ENCODE measurements at regions not wholly inside any gene's neighbourhood (a gene's known extent, or its start where the extent isn't known, plus 50 kb on each side); places are given as distances from the start of the nearest gene placed in this dataset.

DNA sequence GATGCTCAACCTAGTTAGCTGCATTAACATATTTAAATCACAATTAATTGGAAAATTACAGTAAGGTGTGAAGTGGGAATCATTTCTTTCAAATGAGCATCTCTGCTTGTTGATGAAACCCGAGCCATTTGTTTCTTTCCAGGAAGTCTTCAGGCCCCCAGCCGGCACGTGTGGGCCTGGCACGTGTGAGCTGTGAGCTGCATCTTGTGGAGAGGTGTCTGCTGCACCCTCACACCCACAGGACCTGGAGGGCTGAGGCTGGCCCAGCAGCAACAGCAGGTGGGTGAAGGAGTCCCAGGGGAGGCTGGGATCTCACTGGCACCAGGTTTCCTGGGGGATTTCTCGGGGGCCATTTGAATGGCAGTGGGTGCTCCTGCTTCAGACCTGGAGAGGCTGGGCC lies 372.5 kb upstream of the MKI67 start:
- no peak overlapping the region for H3K18ac ChIP-seq (ENCODE audit: low read length)
- no peak overlapping the region for H2AK5ac ChIP-seq (ENCODE audit: low read depth, low read length)
- no peak overlapping the region for H2BK12ac ChIP-seq (ENCODE audit: low read length)
- no peak overlapping the region for H2BK120ac ChIP-seq (ENCODE audit: low read depth, low read length)
- no peak overlapping the region for H2BK5ac ChIP-seq (ENCODE audit: low read length)
- no peak overlapping the region for H3K4me3 ChIP-seq (ENCODE audit: low read length in 2 of 2)
- H3K4ac ChIP-seq (ENCODE audit: low read length), result no peak overlapping the region
- H3K27ac ChIP-seq (replicated peaks; ENCODE audit: low read length), result no peak overlapping the region
- no peak overlapping the region for H3K4me2 ChIP-seq (ENCODE audit: insufficient read depth, low read length, poor library complexity, severe bottlenecking)
- H3K14ac ChIP-seq (ENCODE audit: low read length), result no peak overlapping the region
- H3K4me1 ChIP-seq (ENCODE audit: control insufficient read depth in 2 of 2, insufficient read depth in 1 of 2, low read depth in 1 of 2, low read length in 2 of 2), result no peaks in the 10 kb centered on the region
- no peaks in the 10 kb centered on the region for H3K36me3 ChIP-seq (replicated peaks in 1 of 2; ENCODE audit: control insufficient read depth in 2 of 2, insufficient read depth in 2 of 2, low read length in 2 of 2)
- H3K79me1 ChIP-seq (ENCODE audit: low read depth, low read length), result no peaks in the 10 kb centered on the region
- H2BK15ac ChIP-seq (ENCODE audit: low read length), result no peak overlapping the region
- H4K91ac ChIP-seq (ENCODE audit: low read depth, low read length, poor library complexity), result no peak overlapping the region
- no peaks in the 10 kb centered on the region for H3K27me3 ChIP-seq (ENCODE audit: control insufficient read depth in 3 of 3, insufficient read depth in 3 of 3, low read depth in 1 of 3, low read length in 3 of 3)
- no peak overlapping the region for H3K9ac ChIP-seq (ENCODE audit: low read depth, low read length, poor library complexity)
- no peak overlapping the region for H3K23ac ChIP-seq (ENCODE audit: low read depth, low read length, poor library complexity)
- H3K9me3 ChIP-seq (replicated peaks in 1 of 2; ENCODE audit: control insufficient read depth in 2 of 2, insufficient read depth in 1 of 2, low read depth in 1 of 2, low read length in 2 of 2), result no peaks in the 10 kb centered on the region
- WGBS, 2 donors (ENCODE audit: extremely low coverage in 2 of 2, insufficient read length in 2 of 2, insufficient replicate concordance in 1 of 2), result no CpG with 5 or more reads among the region's 5 CpGs
- H2AFZ ChIP-seq (ENCODE audit: low read length), result no peak overlapping the region
- H4K8ac ChIP-seq (ENCODE audit: low read depth, low read length), result no peak overlapping the region
- DNase-seq (ENCODE audit: low spot score), result no peak

DNA sequence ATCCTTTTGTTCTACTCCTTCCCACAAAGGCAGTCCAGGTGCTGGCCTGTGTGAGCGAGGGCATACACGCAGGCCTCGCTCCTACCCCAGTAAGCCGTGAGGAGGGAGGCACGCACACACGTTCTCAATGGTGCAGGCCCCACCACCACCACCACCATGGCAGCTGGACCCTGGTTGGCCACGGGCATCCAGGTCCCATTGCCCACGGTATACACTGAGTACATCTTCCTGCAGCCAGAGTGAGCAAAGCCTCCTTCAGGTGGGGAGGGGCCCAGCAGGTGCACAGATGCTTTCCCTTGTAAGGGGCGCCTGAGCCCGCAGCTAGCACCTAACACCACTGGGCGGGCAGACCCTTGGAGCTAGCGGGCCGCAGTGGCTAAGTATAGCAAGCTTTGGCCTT lies 373.3 kb upstream of the MKI67 start:
- Histone ChIP-seq H2AFZ (ENCODE audit: low read length) (no peak overlapping the region), H3K36me3 (replicated peaks in 1 of 2; ENCODE audit: control insufficient read depth in 2 of 2, insufficient read depth in 2 of 2, low read length in 2 of 2) (no peaks in the 10 kb centered on the region), H3K18ac (ENCODE audit: low read length) (no peak overlapping the region), H3K4me3 (ENCODE audit: low read length in 2 of 2) (no peak overlapping the region), H3K4me2 (ENCODE audit: insufficient read depth, low read length, poor library complexity, severe bottlenecking) (no peak overlapping the region), H3K27me3 (ENCODE audit: control insufficient read depth in 3 of 3, insufficient read depth in 3 of 3, low read depth in 1 of 3, low read length in 3 of 3) (no peaks in the 10 kb centered on the region), H2BK120ac (ENCODE audit: low read depth, low read length) (no peak overlapping the region), H3K14ac (ENCODE audit: low read length) (no peak overlapping the region), H3K23ac (ENCODE audit: low read depth, low read length, poor library complexity) (peak overlapping the region; percentile 59), H3K79me1 (ENCODE audit: low read depth, low read length) (no peaks in the 10 kb centered on the region), H2AK5ac (ENCODE audit: low read depth, low read length) (peak overlapping the region; percentile 42), H3K9me3 (replicated peaks in 1 of 2; ENCODE audit: control insufficient read depth in 2 of 2, insufficient read depth in 1 of 2, low read depth in 1 of 2, low read length in 2 of 2) (no peaks in the 10 kb centered on the region), H3K27ac (replicated peaks; ENCODE audit: low read length) (no peak overlapping the region), H3K4ac (ENCODE audit: low read length) (no peak overlapping the region), H3K9ac (ENCODE audit: low read depth, low read length, poor library complexity) (peak overlapping the region; percentile 12), H3K4me1 (ENCODE audit: control insufficient read depth in 2 of 2, insufficient read depth in 1 of 2, low read depth in 1 of 2, low read length in 2 of 2) (no peaks in the 10 kb centered on the region), H2BK12ac (ENCODE audit: low read length) (no peak overlapping the region), H4K91ac (ENCODE audit: low read depth, low read length, poor library complexity) (no peak overlapping the region), H2BK5ac (ENCODE audit: low read length) (peak overlapping the region; percentile 34), H2BK15ac (ENCODE audit: low read length) (no peak overlapping the region), H4K8ac (ENCODE audit: low read depth, low read length) (no peak overlapping the region)
- WGBS, 2 donors (ENCODE audit: extremely low coverage in 2 of 2, insufficient read length in 2 of 2, insufficient replicate concordance in 1 of 2), result no CpG with 5 or more reads among the region's 13 CpGs
- no peak for DNase-seq (ENCODE audit: low spot score)

DNA sequence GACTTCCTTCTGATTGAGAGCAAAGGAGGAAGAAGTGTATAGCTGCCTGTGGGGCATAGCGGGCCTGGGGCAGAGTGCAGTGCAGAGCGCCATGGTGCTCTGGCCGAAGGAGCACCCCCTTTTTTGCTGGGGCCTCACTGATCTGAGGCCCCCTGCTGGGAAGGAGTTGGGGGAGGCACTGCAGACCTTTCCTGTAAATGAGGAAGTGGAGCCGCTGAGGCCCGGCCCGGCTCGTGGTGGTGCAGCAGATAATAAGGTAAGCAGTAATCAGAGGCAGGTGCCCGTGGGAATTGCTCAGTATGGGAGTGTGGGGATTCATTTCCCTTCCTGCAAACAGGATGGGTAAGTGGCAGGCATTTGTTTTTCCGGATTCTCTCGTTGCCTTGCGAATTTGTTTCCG lies 373.7 kb upstream of the MKI67 start:
- Histone ChIP-seq H3K27ac (replicated peaks; ENCODE audit: low read length) (no peak overlapping the region), H3K27me3 (ENCODE audit: control insufficient read depth in 3 of 3, insufficient read depth in 3 of 3, low read depth in 1 of 3, low read length in 3 of 3) (no peaks in the 10 kb centered on the region), H3K14ac (ENCODE audit: low read length) (no peak overlapping the region), H2AFZ (ENCODE audit: low read length) (no peak overlapping the region), H2BK15ac (ENCODE audit: low read length) (no peak overlapping the region), H4K8ac (ENCODE audit: low read depth, low read length) (no peak overlapping the region), H2AK5ac (ENCODE audit: low read depth, low read length) (peak overlapping the region; percentile 42), H3K4me3 (ENCODE audit: low read length in 2 of 2) (no peak overlapping the region), H3K18ac (ENCODE audit: low read length) (no peak overlapping the region), H2BK12ac (ENCODE audit: low read length) (no peak overlapping the region), H3K23ac (ENCODE audit: low read depth, low read length, poor library complexity) (no peak overlapping the region), H4K91ac (ENCODE audit: low read depth, low read length, poor library complexity) (no peak overlapping the region), H3K9ac (ENCODE audit: low read depth, low read length, poor library complexity) (no peak overlapping the region), H2BK120ac (ENCODE audit: low read depth, low read length) (no peak overlapping the region), H3K79me1 (ENCODE audit: low read depth, low read length) (no peaks in the 10 kb centered on the region), H3K9me3 (replicated peaks in 1 of 2; ENCODE audit: control insufficient read depth in 2 of 2, insufficient read depth in 1 of 2, low read depth in 1 of 2, low read length in 2 of 2) (no peaks in the 10 kb centered on the region), H3K4me2 (ENCODE audit: insufficient read depth, low read length, poor library complexity, severe bottlenecking) (no peak overlapping the region), H3K4ac (ENCODE audit: low read length) (no peak overlapping the region), H3K4me1 (ENCODE audit: control insufficient read depth in 2 of 2, insufficient read depth in 1 of 2, low read depth in 1 of 2, low read length in 2 of 2) (no peaks in the 10 kb centered on the region), H2BK5ac (ENCODE audit: low read length) (no peak overlapping the region), H3K36me3 (replicated peaks in 1 of 2; ENCODE audit: control insufficient read depth in 2 of 2, insufficient read depth in 2 of 2, low read length in 2 of 2) (no peaks in the 10 kb centered on the region)
- no CpG with 5 or more reads among the region's 12 CpGs for WGBS, 2 donors (ENCODE audit: extremely low coverage in 2 of 2, insufficient read length in 2 of 2, insufficient replicate concordance in 1 of 2)
- no peak for DNase-seq (ENCODE audit: low spot score)

DNA sequence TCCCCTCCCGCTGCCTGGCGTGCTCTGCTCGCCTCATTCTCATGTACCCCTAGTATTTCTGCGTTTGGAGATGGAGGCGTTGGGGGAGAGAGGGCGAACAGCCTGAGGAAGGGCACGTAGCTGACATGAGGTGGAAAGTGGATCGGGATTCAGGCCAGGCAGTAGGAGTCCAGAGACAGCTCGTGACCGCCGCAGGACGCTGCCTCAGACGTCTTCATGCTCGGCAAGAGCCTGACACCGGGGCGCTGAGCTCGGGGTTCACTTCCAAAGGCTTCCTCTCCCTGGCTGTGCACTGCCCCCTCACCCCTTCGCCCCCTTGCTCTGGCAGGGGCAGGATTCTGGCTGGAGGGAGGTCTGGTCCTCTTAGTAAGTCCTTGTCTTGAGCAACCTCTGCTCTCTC lies 374.4 kb upstream of the MKI67 start:
- no peak overlapping the region for H2BK12ac ChIP-seq (ENCODE audit: low read length)
- H3K9ac ChIP-seq (ENCODE audit: low read depth, low read length, poor library complexity), result no peak overlapping the region
- no peaks in the 10 kb centered on the region for H3K27me3 ChIP-seq (ENCODE audit: control insufficient read depth in 3 of 3, insufficient read depth in 3 of 3, low read depth in 1 of 3, low read length in 3 of 3)
- no CpG with 5 or more reads among the region's 18 CpGs for WGBS, 2 donors (ENCODE audit: extremely low coverage in 2 of 2, insufficient read length in 2 of 2, insufficient replicate concordance in 1 of 2)
- H4K8ac ChIP-seq (ENCODE audit: low read depth, low read length), result no peak overlapping the region
- no peak overlapping the region for H3K18ac ChIP-seq (ENCODE audit: low read length)
- H2BK120ac ChIP-seq (ENCODE audit: low read depth, low read length), result no peak overlapping the region
- H2AFZ ChIP-seq (ENCODE audit: low read length), result no peak overlapping the region
- no peak overlapping the region for H4K91ac ChIP-seq (ENCODE audit: low read depth, low read length, poor library complexity)
- no peak overlapping the region for H3K4me2 ChIP-seq (ENCODE audit: insufficient read depth, low read length, poor library complexity, severe bottlenecking)
- H2BK5ac ChIP-seq (ENCODE audit: low read length), result no peak overlapping the region
- H3K9me3 ChIP-seq (replicated peaks in 1 of 2; ENCODE audit: control insufficient read depth in 2 of 2, insufficient read depth in 1 of 2, low read depth in 1 of 2, low read length in 2 of 2), result no peaks in the 10 kb centered on the region
- no peak overlapping the region for H3K4ac ChIP-seq (ENCODE audit: low read length)
- no peaks in the 10 kb centered on the region for H3K79me1 ChIP-seq (ENCODE audit: low read depth, low read length)
- no peaks in the 10 kb centered on the region for H3K36me3 ChIP-seq (replicated peaks in 1 of 2; ENCODE audit: control insufficient read depth in 2 of 2, insufficient read depth in 2 of 2, low read length in 2 of 2)
- no peak overlapping the region for H3K27ac ChIP-seq (replicated peaks; ENCODE audit: low read length)
- no peak overlapping the region for H2BK15ac ChIP-seq (ENCODE audit: low read length)
- no peak overlapping the region for H2AK5ac ChIP-seq (ENCODE audit: low read depth, low read length)
- H3K4me1 ChIP-seq (ENCODE audit: control insufficient read depth in 2 of 2, insufficient read depth in 1 of 2, low read depth in 1 of 2, low read length in 2 of 2), result peaks cover 0 to 2% of the 10 kb centered on the region in 2 donors
- H3K4me3 ChIP-seq (ENCODE audit: low read length in 2 of 2), result no peak overlapping the region
- no peak overlapping the region for H3K23ac ChIP-seq (ENCODE audit: low read depth, low read length, poor library complexity)
- DNase-seq (ENCODE audit: low spot score), result no peak
- no peak overlapping the region for H3K14ac ChIP-seq (ENCODE audit: low read length)

Data from neuronal stem cell (in vitro differentiated cells).